Ureter (tissue), 1 donor: ENCODE measurements at regions not wholly inside any gene's neighbourhood (a gene's known extent, or its start where the extent isn't known, plus 50 kb on each side); places are given as distances from the start of the nearest gene placed in this dataset.
"Not testable (repeated sequence)": the region's sequence is repeated elsewhere in the genome, so short reads cannot be mapped to it uniquely, and the experiment has no call there.

ENCODE experiments used
- DNase-seq: peaks from one replicate; pipeline ENCODE4 v3.0.0-alpha.2; 2020; ENCODE audit warnings: low spot score
- donor health status: DM: yes; HTN: yes; CAD: no.

DNA sequence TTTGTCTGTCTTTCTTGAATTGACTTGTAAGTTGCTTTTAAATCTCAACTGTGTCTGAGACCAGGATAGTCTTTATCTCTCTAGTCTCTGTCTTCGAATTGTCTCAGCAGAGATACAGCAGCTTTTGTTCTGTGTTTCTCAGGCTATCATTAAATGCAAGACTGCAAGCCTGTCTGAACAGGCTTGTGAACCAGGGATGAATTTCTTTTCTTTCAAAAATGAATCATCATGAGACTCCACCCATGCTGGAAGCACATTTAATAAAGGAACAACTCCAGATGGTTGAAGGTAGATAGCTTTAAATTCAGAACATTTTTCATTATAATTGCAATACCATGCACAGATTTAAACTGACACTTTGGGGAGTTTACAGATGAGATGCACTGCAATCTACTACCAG, 155.9 kb downstream of the SEC23IP start:
- no peak for DNase-seq

DNA sequence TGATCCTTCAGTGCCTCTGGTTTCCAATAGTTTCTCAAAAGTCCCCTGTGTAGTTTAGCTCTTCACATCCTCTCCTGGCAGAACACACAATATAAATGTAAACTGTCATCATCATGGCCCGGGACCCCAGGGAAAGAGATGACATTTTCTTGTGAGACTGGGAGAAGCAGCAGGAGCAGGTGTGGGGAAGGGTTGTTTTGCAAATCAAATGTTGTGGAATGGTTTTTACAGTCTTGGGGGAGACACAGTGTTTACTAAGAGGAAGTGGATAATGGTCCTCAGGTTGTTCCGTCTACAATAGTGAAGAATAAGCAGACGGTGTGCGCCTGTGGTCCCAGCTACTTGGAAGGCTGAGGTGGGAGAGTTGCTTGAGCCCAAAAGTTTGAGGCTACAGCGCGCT, 159.1 kb downstream of the SEC23IP start:
- DNase-seq, result no peak

DNA sequence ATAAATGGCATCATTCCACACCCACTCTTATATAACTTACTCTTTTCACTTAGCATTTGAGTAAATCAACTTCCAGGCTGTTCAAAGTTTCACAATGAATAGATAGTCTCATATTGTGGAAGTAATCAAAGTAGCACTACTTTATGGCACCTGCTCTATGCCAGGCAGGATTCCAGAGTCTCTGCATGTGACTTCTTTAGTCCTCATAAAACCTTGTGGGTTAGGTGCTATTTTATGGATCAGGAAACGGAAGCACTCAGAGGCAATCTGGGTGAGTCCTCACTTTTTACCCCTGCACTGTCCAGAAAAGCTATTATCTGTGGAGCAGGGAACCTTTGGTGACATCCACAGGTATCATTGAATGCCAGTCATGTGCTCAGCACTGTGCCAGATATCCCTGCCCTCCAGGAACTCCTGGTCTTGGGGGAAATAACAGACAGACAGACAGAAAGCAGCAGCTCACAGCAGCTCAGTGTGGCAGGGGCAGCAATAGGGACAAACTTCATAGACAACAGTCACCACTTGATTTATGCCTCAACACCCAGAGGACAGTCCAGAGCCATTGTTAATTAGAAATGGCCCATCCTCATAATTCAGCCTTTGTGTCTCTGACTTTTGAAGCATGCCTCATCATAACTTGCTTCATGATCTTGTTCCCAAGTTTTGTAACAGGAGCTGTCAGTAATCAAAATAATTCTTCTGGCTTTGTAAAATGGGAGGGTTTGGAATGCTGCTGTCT, 160.6 kb downstream of the SEC23IP start:
- no peak for DNase-seq

DNA sequence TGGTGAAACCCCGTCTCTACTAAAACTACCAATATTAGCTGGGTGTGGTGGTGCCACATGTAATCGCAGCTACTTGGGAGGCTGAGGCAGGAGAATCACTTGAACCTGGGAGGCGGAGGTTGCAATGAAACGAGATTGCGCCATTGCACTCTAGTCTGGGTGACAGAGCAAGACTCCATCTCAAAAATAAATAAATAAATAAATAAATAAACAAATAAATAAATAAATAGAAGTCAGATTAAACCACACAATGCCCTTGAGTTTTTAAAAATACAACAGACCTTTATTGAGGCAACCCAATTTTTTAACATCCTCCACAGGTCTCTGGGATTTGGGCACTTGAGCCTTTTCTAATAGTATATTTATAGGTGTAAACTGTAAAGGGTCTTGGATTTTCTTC, 167.3 kb downstream of the SEC23IP start:
- DNase-seq, result not testable (repeated sequence)

DNA sequence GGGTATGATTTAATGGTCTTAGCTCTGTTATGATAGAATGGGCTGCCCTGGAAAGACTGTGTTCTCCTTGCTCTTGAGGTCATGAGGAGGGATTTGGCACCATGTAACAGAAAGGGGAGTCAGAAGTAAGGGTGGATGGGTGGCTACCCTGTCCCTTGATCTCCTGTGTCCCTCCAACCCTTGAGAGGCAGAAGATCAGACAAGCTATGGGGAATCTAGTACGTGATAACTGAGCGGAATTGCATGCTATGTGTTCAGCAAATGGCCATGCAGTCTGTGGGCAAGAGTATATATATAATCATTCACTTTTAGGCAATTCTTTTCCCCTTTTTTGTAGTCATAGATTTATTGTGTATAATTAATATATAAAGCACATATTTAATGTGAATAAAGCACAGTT, 174.9 kb downstream of the SEC23IP start:
- DNase-seq, result no peak

DNA sequence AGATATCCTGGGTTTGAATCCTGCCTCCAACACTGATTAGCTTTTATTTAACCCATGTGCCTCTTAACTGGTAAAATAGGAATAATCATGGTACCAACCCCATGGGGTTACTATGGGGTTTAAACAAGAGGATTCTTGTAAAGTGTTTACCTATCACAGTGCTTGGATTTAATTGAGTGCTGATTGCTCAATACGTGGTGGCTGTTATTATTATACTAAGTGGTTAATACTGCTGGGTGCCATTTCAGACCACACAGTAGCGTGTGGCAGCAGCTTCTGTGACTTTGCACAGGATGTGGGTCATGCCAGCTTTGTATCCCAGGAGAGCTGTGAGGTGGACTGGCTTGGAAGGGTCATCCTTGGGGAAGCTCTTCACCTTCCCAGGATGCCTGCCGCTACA, 177.2 kb downstream of the SEC23IP start:
- DNase-seq, result no peak

DNA sequence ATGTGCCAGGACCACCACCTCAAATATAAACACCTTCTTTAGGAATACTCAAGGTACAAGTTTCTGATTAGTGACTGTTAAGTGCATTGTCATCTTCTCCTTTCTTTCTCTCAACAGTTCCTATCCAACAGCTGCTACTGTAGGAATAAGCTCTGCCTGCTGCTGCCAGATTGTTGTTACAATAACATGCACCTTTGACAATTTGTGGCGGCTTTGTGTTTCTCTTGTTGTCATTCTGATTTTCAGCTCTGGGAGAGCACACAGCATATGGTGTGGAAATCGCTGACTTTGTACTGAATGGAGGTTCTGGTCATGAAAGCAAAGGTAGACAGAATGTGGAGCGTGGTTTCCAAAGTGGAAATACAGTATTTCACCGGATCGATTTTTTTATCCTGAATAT, 182.8 kb downstream of the SEC23IP start:
- DNase-seq, result no peak

DNA sequence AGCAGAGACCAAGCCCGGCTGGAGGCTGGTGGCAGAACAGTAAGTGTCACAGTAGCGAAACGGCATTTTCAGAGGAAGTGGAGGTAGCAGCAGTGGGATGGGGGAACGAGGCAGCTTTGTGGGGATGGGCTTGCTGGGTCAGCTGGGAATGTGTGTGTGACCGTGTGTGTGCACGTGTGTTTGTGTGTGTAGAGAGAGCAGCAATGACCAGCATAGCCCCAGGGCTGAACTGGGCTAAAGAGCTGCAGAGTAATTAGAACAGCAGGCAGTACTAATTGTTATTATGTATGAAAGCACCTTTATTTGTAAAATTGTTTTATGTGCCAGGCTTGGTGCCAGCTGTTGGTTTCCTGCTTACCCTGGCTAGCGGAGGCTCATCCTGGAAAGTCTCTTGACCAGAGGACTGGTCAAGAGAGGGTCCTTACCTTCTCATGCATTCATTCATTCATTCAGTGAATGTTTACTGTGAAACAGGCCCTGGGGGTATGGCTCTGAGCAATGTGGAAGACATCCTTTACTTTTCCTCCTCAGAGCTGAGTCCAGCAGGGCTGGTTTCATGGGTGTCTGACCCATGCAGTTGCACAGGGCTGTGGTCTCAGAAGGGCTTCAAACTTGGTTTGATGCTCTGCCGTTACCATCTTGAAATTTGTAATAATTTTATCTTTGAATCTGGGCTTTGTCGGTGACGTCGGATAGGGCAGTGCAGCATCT, 184.6 kb downstream of the SEC23IP start:
- no peak for DNase-seq

DNA sequence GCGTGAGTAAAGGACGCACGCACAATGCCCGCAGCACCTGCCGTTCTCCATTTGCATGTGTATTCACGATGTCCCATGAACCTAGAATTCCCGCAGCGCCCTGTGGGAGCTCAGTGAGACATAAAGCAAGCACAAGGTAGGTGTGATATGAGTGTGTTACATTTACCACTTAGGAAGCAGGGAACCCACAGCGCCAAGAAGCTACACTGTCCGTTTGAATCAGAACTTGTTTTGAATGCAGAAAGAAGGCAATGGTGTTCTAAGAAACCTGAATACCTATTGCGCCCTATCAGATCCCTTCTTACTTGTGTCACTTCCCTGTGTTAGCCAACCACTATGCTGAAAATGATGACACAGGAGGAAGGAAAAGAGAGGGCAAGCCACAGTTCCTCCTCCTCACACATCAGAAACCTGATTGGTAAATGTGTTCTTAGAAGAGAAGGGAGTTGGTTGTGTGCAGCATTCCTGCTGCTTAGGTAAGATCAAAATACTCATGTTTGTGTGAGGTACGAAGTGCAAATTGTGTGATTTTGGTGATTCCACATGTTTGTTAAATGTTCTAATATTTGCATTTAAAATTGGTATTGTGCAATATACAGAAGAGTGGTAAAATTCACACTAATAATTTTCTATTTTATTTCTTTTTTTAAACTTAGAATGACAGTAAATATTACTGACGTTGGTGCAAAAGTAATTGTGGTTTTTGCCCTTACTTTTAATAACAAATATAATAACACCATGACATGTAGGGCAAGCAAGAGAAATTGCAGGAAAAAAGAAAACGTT, 185.4 kb downstream of the SEC23IP start:
- no peak for DNase-seq

DNA sequence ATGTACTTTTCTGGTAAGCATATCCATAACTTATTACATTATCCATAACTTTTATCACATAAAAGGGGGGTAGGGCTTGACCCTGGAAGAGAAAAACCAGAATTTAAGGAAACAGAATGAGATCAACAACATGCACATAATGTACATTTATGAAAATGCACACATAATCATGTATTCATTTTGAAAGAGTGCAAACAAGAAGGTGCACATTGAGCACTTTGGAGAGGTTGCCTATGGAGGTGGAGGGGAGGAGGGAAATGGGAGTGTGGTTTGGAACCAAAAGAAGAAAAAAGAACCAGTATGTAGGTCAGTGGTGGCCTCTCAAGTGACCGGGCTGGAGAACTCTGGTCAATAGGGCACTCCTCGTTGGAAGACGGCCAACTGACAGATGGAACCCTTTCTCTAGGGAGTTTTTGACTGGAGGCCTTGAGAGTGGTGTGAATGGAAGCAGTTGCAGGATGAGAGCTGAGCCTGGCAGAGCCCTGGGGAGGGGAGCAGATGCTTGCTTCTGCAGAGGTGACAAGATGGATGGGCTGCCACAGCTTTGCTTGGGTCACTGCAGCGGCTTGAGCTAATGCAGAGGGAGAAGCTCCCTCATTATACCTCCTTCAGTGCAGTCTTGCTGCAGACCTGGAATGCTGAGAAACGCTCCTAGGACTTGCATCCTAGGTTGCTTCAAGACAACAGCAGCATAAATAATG, 192.7 kb downstream of the SEC23IP start:
- DNase-seq, result no peak

DNA sequence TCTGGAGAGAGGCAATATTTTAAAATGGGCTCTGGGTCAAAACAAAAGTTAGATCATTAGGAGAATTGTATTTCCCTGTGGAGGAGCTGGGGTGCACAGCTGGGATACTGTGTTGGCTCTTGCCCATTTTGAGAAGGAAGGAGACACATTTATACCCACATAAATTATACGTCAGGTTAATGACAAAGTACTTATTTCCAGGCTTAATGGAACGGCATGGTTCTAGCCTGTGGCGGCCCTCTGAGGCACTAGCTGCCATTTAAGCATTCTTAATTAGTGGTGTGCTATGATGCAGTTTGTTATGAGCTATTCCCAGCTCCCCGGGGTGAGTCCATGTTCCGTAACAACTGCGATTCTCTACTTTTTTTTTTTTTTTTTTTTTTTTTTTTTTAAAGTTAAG, 193.5 kb downstream of the SEC23IP start:
- no peak for DNase-seq

DNA sequence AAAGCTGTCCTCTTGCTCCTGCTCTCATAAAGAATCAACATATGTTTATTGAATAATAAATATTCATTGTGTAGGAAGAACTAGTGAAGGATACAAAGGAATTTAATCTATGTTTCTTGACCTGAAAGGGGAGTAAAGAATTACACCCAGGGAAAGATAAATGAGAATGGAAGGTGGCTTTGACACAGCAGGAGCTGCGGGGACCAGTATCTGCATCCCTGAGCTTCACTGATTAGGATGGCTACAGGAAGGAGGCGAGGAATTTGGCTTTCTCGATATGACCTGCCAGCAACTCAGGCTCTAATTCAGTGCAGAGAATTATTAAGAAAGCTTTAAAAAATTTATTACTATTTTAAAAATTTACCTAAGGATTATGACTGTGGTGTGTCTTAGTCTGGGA, 194.6 kb downstream of the SEC23IP start:
- DNase-seq, result no peak

DNA sequence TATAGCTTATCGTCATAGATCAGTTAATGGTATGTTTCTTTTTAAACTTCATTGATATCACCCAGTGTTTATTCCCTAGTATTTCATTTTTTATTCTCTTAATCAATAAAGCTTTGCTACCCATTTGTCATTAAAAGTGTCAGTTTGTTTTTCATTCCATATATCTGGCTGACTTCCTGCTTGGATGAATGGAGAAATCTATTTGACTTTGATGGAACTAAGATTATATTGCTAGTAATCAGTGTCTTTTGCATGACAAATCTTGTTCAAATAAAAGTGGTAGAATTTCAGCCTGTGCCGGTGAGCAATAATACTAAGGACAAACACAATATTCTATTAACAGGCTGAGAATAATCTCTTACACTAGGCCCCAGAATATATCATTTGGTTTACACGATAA, 203.3 kb downstream of the SEC23IP start:
- no peak for DNase-seq

DNA sequence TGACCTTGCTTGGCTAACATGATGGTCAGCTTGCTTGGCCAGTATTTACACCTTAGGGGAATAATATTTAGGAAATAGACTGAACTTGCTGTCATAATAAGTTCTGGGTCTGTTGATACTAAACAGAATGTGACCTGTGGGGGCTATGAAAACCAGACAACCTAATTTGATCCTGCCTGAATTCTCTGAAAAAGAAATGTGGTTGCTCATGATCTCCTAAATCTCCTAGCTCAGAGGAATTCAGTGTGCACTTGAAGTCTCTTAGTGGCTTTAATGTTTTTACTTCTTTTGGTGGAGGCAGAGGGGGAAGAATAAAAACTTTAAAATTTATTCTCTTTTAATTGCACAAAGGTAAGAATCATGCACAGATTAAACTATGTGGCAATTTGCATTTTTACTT, 205.2 kb downstream of the SEC23IP start:
- no peak for DNase-seq

DNA sequence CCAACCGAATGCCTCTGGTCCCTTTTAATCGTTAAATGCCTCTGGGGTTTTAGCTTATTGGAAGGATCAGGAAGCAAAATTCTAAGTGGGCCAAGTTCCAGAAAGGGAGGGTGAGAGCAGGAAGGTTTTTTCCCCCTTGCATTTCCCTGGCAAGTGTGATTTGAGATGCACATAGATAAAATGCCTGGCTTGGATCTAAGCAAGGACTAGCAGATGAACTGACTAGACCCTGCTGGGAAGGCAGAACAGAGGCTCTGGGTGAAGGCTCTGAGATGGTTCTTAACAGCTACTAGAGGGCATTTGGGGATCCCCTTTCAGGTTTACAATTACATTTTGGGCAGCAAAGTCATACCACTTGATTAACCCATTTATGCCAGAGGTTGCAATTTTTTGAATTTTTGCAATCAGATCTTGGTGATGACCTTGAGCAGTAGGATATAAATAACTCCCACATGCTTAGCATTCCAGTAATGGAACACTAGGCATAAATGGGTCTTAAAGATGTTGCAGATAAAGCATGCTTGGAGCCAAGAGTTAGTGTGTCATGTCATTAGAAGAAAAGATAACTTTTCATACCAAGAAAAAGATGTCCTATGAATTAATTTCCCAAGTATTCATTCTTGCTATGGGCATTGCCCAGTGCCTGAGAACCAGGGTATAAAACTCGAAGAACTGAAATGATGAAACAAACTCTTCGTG, 205.9 kb downstream of the SEC23IP start:
- DNase-seq, result no peak

DNA sequence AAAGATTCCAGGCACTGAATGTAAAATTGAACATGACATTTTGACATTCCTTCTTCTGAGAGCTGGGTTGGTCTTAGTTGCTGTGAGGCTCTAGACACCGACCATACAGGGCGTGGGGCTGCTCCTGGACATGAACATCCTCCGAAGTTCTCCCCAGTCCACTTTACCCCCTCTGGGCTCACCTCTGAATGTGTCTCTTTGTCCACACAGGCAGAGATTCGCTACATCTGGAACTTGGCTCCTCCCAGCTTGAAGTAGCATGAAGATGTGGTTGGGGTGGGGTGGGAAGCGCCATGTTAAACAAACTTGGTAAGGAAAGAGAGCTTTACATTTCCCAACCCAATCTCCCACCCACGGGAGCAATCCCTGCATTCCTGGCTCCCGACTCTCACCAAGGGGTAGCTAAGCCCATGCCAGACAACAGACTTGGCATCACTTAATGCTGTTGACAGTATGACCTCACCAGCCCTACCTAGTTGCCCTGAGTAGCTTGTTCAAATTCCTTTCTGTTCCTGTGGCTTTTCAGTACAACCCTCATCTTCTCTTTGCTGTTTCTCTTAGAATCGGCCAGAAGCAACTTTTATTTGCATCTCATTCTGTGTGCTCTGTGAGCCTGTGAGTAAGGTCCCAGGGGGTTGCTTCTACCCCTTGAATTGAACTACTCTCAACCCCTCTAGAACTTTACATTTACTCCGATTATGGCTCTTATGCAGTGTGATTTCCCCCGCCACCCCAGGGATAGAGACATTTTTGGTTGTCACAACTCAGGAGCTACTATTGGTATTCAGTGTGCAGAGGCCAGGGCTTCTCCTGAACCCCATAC, 211.4 kb downstream of the SEC23IP start:
- DNase-seq, result no peak

DNA sequence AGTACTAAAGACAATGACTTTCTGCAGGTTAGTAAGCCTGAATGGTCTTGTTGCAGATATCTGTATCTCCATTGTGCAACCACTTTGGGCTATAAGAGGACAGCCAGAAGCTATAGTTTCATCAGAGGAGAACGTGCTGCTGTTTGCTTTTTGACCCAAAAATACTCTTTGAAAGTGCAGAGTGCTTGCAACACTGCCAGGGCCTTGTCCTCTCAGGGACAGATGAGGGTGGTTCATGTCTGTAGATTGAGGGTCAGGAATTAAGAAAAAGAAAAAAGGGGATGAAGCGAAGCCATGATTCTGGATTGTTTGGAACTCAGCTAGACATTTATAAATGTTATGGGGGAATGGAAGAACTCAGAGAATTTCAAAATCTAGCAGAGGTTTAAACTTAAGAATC, 212.5 kb downstream of the SEC23IP start:
- DNase-seq, result no peak

DNA sequence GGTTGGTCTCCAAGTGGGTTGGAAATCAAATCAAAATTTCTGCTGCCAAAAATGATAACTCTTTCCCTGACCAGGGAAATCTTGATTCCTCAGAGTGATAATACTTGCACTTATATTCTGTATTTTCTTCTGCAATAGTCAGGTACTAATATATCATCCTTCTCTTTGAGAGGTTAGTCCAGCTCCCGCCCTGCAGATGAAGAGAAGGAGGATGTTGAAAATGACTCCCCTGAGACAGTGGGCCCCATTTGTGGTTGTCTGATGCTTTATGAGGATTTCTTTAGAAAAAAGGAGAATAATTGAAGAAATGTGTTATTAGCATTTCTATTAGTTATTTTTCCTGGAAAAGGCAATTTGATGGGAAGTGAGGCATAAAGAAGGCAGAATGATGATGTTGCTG, 213.0 kb downstream of the SEC23IP start:
- no peak for DNase-seq

DNA sequence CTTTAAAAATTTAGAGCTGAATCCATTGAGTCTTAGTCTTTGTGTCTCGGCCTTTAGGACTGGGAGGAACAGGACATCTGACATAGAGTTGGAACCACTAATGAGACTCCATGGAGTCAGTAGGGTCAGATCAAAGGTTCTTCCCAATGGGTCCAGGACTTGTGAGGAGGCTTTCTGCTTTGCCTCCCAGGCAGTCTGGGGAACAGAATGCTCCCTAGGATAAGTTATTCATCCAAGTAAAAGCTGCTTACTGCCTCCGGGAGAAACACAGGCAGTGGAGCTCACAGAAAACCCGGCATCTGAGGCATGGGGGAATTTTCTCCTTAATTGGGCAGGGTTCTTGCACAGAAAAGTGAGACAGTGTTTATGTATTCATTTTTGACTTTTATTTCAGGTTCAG, 216.4 kb downstream of the SEC23IP start:
- DNase-seq, result no peak

DNA sequence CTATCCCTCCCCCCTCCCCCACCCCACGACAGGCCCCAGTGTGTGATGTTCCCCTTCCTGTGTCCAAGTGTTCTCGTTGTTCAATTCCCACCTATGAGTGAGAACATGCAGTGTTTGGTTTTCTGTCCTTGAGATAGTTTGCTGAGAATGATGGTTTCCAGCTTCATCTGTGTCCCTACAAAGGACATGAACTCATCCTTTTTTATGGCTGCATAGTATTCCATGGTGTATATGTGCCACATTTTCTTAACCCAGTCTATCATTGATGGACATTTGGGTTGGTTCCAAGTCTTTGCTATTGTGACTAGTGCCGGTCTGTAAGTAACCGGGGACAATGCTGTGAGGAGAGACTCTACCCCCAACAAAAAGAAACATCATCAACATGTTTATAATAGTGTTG, 217.2 kb downstream of the SEC23IP start:
- DNase-seq, result not testable (repeated sequence)

DNA sequence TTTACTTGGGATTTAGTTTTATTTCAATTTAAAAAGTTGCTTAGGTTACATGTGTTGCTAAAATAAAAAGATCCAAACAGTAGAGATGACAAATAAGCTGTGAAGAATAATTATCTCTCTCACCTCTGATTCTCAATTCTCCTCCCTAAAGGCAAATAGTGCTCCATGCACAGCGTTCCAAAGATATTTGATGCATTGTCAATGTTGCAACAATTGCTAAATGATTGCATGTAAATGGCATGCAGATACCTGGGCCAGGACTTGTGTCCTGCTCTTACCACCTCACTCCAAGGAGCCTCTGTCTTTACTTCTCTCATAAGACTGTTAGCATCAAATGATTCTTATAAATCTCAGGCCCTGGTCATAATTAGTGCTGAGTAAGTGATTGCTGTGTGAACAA, 217.7 kb downstream of the SEC23IP start:
- DNase-seq, result no peak
